Right hindlimb (tissue), 1 donor: ENCODE measurements at regions not wholly inside any gene's neighbourhood (a gene's known extent, or its start where the extent isn't known, plus 50 kb on each side); places are given as distances from the start of the nearest gene placed in this dataset.
A peak's percentile ranks its signal among the peaks of the same experiment; 100 is the strongest.

ENCODE experiments used
- DNase-seq: peaks from one replicate; pipeline ENCODE4 v3.0.0-alpha.2; 2018

DNA sequence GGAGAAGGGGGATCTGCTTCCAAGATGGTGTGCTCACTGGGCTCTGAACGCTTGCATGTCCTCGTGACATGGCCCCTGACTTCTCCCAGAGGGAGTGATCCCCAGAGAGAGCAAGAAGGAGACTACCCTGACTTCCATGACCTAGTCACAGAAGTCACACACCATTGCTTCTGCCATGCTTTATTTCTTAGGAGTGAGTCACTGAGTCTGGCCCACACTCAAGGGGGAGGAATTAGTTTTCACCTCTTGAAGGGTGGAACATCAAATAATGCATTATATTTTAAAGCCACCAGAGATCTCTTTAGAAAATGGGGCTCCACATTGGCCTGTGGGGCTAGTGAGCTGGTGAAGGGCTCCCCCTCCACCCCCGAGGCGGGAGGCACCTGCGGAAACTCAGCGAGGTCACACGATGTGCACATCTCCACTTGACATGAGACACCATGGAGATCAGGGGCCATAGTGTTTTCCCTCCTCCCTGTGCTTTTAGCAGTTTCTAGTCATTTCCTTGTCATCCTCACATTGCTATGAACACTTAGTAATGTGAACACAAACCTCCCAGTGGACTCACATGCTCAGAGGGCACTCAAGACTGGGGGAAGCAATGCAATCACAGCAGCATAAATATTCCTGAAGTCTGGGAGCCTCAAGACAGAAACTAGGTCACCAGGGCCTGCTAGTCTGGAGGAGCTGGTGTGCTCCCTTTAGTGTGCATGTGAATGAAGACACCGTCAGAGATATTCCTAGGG is 87.4 kb upstream of the FZD10 start:
- DNase-seq, result no peak

DNA sequence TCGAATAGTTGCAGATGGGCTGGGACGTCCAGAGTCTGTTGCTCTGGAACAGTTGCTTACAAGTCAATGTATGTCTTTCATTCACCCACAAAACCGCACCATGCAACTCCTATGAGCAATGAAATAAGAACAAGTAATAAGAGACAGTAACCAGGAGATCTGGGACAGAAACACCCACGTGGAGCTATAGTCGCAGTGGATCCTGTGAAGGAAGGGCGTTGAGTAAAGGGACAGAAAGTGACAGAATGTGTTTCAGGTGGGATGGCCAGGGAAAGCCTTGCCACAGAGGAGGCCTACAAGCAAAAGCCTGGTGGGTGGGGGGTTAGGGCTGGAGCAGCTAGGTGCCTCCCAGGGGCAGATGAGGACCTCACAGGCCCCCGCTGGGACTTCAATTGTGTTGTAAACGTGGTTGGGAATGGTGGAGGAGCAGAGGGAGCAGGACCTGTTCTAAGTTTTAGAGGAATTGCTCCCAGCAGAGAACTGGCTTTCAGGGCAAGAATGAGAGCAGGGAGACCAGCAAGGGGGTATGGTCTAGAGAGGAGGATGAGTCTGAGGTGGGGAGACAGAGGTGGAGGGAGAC is 86.7 kb upstream of the FZD10 start:
- DNase-seq, result no peak

DNA sequence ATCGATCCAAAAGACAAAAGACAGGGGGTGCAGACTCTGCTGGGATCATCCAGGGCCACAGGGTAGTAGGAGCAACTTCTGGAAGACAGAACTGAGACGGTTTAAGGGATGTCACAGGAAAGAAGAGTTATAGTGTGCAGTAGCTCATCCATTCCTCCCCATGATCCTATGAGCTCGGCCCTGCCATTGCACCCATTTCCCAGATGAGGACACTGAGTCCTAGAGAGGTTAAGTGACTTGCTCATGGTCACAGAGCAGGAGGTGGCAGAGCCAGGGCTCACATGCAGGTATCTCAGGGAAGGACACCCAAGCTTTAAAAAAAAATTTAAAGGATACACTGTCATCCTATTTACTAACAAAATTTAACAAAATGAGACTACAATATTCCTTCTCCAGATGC is 86.1 kb upstream of the FZD10 start:
- DNase-seq, result no peak

DNA sequence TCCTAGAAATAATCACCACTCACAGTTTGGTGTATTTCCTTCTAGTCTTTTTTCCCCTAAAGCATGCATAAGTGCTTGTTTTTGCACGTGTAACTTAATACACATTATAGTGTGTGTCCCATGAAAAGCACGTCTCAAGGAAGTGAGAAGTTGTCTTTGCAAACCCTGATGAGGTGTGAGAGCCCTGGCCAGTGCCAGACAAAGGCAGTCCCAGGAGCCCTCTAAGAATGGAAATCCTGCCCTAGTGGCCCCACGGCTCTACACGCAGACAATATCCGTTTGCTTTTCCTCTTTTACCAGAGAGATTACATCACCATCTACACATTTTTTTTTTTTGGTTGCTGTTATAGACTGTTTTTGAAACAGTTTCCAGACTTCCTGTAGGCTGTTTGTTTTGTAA is 85.5 kb upstream of the FZD10 start:
- peak; percentile 31 for DNase-seq

DNA sequence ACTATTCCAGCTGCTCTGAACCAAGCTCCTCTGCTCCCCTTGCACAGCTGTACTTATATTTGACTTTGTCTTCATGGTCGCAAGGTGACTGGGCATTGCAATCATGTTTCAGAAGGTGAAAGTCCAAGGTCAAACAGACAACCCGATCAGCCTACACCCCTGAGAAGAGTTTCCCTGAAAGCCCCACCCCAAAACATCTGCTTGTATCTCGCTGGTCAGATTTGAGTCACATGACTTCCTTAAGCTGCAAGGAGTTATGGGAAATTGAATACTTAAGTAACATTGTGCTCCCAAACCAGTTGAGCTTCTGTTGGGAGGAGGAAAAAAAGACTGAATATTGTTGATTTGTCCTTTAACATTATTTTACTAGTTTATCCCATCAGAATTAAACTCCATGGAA is 83.4 kb upstream of the FZD10 start:
- DNase-seq, result no peak

DNA sequence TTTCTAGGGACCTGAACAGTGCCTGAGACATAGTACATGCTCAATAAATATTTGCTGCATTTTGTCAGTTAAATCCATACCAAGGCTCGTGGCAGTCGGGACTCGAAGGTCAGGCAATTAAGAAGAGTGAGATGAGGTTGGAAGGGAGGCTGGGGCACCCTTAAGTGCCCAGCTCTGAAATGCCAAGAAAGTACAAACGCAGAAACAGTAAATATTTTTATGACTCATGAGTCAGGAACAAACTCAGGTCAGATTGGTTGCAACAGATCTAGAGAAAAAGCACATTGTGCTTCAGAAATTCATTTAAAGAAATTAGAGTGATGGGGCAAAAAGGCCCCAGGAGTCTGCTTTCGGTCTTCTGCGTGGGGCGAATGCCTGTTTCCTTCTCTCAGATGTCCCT is 83.0 kb upstream of the FZD10 start:
- DNase-seq, result no peak

DNA sequence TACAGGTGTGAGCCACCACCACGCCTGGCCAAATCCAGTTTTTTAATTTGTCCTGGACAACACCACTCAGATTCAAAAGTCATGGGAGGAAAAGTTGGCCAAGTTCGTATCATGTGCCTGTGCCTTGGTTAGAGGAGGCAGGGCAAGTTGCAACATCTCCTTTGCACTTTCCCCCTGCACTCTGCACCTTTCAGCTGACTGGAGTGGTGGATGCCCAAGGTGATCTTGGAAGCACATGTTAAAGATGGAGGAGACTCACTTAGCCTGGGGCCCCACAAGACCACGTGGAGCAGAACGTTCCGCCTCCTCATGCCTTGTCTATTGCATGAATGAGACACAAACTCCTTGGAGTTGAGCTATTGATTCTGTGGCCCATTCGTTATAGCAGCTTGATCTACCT is 82.1 kb upstream of the FZD10 start:
- DNase-seq, result no peak

DNA sequence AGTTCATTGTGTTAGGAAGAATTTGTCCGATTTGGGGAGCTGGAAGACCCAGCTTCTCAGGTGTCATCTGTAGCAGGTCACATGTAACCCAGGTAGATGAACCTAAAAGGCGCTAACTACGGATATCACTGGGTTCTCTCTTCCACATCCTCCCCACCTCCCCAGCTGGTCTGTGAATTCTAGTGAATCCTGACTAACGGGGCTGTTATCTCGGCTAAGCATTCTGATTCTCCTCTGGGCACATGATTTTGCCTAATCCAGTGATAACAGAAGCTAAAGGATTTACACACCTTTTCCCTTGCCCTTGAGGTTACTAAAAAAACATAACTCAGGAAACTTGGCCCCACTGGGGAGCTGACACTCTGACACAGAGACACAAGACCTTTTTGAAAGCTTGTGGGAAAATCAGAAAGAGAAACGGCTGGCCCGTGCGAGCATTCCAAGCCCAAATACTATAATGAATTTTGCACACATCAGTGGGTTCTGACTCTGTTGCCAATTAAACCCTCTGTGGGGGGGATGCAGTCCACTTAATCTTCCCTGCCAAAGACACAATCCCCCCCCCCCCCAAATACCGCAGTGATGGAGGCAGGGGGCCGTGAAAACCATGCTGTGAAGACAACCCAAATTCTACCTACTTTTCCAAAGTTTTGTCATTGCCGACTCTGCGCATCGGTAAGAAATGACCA is 81.0 kb upstream of the FZD10 start:
- DNase-seq, result no peak

DNA sequence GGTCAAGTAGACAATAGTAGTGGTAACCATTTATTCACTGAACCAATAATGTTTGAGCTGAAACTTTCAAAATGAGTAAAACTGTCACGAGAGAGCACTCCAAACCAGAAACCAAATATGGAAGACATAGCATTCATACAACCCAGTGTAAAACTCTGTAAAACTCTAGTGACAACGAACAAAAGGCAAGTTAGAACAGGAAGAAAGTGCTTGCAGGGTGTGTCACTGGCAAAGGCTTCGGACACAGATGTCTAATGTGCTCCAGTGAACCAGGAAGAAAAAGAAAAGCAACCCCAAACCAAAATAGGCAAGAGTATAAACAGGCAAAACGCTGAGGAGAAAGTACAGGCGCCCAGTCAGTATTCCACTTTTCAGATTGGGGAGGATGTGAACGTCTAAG is 79.3 kb upstream of the FZD10 start:
- DNase-seq, result no peak

DNA sequence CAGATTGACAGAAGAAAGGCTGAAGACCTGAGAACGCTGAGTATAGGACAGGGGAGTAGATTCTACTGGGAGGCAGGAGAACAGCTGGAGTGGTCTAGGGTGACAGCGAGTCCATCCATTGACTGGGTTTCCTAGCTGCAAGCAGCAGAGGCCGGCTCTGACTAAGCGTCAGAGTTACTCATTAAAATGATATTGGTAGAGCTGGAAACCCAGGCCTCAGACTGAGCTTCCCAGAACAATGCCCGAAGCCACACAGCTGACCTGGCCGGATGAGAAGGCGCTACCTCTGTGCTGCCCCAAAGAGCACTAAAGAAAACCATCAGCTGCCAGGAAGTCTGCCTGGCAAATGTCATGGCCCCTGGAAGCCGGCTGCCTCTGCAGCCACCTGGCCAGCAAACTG is 78.5 kb upstream of the FZD10 start:
- no peak for DNase-seq

DNA sequence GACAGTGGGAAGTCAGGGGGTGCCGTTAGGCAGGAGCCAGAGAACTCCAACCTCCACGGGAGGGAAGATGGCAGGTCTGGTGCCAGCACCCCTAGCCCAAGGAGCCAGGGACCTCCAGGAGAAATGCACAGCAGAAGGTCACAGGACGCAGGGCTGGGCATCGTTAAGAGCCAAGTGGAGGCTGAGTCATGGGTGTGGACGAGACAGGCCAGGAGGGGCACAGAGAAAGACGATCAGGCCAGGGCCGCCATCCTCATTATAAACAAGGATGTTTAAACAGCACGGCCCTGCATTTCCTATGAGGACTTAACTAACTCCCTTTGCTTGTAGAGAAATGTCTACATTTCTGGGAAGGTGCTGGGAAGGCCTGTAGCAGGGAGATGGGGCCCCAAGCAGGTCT is 77.9 kb upstream of the FZD10 start:
- DNase-seq, result no peak

DNA sequence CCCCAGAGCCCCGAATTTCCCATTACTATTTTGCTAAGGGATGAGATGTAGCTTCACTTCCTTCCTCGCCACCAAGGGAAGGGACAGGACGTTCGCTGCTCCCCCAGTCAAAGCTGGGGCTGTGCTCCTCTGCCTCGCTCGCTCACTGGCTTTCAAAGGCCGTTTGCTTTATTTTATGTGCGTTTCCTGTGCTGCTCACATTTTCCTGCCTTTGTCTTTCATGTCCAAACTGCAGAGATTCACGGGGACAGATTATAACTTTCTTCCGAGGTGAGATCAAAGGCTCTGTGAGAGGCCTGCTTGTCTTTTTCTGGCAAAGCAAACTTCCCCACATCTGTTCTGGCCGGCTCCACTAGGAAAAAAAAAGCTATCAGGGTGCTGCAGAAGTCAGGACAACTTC is 76.0 kb upstream of the FZD10 start:
- DNase-seq, result peak; percentile 47

DNA sequence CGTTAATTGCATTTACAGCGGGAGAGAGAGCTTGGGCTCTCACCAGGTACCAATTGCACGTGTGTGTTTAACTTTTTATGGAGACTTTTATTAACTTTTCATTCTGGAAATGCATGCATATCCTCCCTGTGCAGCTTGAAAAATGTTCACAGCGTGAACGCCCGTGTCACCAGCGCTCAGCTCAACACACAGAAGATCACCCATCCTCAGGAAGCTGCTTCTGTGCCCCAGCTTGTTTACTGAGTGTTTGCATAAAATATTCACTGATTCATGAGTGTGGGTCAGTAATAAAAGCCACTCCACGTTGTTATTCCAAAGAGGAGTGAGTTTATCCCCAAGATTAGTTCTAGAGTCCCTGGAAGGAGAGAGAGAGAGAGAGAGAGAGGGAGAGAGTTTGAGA is 75.5 kb upstream of the FZD10 start:
- DNase-seq, result no peak

DNA sequence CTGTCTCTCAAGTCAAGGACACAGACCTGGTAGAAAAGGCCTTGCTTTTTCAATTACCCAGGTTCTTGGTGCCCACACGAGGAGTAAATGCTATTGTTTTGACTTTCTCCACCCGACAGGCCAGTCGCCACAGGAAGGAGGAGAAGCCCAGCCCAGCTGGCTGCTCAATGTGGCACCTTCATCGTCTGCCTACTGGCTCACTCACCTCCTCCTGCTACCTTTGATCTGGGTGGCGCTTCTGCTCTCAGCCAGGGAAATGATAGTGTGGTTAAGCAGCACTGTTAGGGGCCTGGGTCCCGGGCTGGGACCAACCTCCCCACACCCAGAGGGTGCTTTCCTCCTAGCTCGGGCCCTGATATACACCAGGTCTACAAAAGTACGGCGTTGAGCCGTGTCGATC is 75.0 kb upstream of the FZD10 start:
- no peak for DNase-seq

DNA sequence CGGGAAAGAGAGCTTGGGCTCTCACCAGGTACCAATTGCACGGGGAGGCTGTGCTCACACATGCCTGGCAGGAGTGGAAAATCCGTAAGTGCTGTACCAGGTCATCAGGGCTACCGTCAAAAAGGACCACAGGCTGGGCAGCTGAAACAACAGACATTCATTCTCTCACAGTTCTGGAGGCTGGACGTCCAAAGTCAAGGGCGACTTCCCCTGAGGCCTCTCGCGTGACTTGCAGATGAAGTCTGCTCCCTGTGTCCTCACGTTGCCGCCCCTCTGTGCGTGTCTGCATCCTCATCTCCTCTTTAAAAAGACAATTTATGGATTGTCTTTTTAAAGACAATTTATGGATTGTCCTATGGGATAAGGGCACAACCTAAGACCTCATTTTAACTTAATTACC is 73.8 kb upstream of the FZD10 start:
- DNase-seq, result no peak

DNA sequence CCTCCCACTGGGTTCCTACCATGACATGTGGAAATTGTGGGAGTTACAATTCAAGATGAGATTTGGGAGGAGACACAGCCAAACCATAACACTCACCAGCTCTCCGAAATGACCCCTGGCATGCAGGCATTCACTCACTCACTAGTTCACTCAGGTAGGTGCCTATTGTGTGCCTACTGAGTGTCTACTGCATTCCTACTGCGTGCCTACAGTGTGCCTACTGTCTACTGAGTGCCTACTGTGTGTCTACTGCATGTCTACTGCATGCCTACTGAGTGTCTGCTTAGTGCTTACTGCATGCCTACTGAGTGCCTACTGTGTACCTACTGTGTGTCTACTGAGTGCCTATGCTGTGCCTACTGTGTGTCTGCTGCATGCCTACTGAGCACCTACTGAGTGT is 71.7 kb upstream of the FZD10 start:
- no peak for DNase-seq

DNA sequence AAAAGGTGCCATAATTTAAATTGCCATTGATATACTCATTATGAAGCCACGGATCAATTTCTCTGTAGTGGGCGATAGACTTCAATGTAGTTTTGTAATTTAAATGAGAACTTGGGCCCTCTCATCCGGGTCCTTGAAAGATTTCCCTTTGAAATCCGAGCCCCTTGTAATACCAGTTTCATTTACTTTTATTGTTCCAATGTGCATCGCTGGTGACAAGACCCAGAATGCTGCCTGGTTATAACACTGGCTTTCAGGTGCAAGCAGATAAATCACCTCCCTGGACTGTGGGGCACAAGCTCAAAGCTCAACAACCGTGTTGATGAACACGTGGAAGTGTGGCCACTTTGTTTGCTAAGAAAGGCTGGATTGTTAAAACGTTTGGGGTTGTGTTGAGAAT is 68.9 kb upstream of the FZD10 start:
- no peak for DNase-seq

DNA sequence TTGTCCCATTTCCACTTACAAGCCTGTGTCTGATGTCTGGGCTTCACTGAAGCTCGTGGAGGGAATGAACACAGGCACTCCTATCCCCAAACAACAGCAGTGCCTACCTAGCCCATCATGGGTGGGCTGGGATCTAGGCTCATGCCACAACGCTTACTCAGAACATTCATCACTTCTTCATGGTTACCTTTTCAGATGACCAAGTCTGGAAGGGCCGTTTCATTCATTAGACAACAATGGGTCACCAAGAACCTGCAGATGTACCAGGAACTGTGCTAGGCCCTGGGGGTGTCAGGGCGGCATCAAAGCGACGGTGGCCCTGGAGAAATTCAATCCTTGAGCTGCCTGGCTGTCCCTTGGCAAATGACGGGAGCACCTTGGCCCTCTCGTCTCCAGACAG is 64.9 kb upstream of the FZD10 start:
- DNase-seq, result no peak

DNA sequence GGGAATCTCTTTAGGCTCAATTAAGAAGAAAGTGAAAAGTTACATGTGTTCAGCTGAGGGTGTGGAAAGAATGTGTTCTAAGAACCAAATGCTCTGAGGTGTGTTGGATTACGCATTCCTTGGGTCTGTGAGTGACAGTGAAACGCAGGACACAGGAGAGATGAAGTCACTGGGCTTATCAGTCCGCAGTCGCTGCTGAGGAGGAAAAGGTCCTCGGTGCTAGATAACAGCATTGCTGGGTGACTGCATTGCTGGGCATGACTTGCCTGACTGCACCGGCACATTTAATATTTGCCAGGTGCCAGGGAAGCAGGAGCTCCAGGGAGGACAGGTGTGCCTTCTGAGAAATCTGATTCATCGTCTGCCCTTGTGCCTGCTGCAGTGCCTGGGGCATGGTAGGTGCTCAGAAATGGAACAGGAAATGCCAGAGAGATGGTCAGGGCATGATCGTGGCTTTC is 64.4 kb upstream of the FZD10 start:
- DNase-seq, result no peak

DNA sequence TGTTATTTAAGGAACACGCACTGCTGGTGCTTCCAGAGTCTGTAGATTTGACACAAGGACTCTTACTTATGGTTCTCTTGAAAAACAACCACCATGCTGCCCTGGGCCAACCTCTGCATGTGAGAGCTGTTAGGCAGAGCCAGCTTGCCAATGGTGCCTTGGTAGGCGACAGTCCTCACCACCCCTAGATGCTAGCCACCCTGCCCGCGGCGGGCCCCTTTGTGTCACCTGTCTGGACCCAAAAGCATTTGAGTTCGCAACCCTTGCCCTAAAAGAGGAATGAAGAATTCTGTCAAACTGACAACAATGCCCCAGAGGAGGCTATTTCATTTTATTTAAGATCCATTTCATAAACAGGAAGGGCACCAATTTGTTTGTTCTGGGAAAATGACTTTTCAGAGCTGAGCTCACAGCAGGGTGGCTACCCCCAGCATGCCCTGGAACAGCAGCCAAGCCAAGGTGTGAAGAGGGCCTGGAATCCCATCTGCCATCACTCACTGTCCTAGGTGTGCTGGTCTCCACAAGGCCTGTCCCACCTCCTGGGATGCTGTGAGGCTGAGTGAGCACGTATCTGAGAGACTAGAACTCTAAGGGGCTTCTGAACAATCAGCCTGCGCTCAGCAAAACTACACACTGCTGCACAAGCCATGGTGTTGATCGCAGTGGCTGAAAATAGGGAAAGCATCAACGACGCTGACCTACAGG is 63.8 kb upstream of the FZD10 start:
- no peak for DNase-seq

DNA sequence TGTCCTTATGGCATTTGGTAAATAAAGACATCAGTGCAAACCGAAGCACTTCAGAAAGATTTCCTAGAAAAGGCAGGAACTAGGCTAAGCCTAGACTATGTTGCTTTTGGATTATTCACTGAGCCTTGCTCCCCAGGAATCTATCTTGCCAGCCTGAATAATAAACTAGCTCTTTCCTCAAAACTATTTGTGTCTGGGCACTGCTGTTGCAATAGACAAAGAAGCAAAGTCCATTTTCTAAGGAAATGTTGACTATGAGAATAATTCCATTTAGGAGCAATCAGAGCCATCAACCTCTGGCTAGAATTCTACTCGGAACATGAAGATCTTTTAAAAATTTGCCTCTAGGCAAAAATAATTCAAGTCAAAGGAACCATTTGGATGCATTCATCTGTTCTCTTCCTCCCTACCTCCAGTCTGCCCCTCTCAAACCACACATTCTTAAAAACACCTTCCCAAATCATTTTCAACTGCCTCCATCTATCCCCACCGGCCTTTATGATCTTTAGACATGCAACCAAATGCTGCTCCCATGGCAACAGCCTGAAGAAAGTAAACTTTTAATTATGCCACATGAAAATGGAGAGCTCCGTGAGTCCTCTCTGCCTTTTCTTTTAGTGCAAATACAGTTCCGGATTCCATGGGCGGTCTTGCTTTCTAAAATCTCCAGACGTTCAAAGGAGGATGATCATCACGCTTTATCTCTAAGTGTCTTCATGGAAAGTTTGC is 61.5 kb upstream of the FZD10 start:
- no peak for DNase-seq

DNA sequence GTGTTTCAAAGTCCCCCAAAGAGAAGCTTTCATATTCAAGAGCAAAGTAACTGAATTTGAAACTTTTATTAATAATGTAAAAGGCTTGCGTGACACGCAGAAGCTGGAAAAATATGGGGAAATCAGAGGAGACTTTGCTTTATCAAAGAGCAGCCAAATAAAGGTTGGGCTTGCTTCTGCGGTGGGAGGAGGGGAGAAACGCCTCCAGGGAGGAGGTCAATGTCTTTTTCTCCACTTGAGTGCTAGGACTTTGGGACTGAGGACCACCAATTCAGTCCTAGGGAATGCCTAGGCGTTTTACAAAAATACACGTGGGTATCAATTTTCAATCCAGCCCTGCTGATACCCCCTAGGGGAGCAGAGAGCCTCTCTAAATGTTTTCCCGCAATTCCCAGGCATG is 60.9 kb upstream of the FZD10 start:
- no peak for DNase-seq

DNA sequence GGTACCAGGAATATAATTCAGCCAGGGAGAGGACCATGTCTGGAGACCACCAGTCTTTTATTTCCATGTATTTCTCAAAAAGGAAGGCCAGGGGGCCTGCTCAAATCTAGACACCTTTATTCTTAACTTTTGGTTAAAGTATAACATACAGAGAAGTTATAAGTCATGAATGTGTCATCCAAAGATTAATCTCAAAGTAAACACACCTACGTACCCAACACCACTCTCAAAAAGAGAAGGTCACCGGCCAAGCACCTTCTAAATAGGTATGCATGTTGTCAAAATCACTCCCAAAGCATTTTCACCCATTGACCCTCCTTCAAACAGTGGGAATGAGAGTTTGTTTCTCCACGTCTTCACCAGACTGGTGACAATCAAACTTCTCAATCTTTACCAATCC is 60.0 kb upstream of the FZD10 start:
- DNase-seq, result no peak
